ENCODE measurements at regions not wholly inside any gene's neighbourhood (a gene's known extent, or its start where the extent isn't known, plus 50 kb on each side); places are given as distances from the start of the nearest gene placed in this dataset.
"Not testable (repeated sequence)": the region's sequence is repeated elsewhere in the genome, so short reads cannot be mapped to it uniquely, and the experiment has no call there.

- no peak overlapping the region for H3K4me3 ChIP-seq (ENCODE audit: low read length)
- no peak for TF ChIP-seq CTCF (conservative IDR thresholded peaks at IDR 0.05; ENCODE audit: low read depth, low read length)
- no peak for DNase-seq (ENCODE audit: low read depth)
These were observed 244.4 kb downstream of the DAD1 start for GRCh38 chr14:22344673-22345072.

GRCh38 chr14:22344209-22344608 lies 244.8 kb downstream of the DAD1 start:
- not testable (repeated sequence) for DNase-seq (ENCODE audit: low read depth); H3K4me3 ChIP-seq (ENCODE audit: low read length)

GRCh38 chr14:22341049-22341448 lies 248.0 kb downstream of the DAD1 start:
- TF ChIP-seq CTCF (conservative IDR thresholded peaks at IDR 0.05; ENCODE audit: low read depth, low read length): no peak
- H3K4me3 ChIP-seq (ENCODE audit: low read length): no peak overlapping the region
- DNase-seq (ENCODE audit: low read depth): no peak

- TF ChIP-seq CTCF (conservative IDR thresholded peaks at IDR 0.05; ENCODE audit: low read depth, low read length): no peak
- no peak for DNase-seq (ENCODE audit: low read depth)
- no peak overlapping the region for H3K4me3 ChIP-seq (ENCODE audit: low read length)
These were observed 249.9 kb downstream of the DAD1 start for GRCh38 chr14:22338917-22339715.

GRCh38 chr14:22338381-22338780 lies 250.6 kb downstream of the DAD1 start:
- no peak overlapping the region for H3K4me3 ChIP-seq (ENCODE audit: low read length)
- no peak for DNase-seq (ENCODE audit: low read depth)
- no peak for TF ChIP-seq CTCF (conservative IDR thresholded peaks at IDR 0.05; ENCODE audit: low read depth, low read length)

- no peak for TF ChIP-seq CTCF (conservative IDR thresholded peaks at IDR 0.05; ENCODE audit: low read depth, low read length)
- DNase-seq (ENCODE audit: low read depth): no peak
These were observed 251.1 kb downstream of the DAD1 start for GRCh38 chr14:22337938-22338337.

GRCh38 chr14:22337521-22337920 lies 251.5 kb downstream of the DAD1 start:
- no peak for DNase-seq (ENCODE audit: low read depth)
- no peak for TF ChIP-seq CTCF (conservative IDR thresholded peaks at IDR 0.05; ENCODE audit: low read depth, low read length)
- H3K4me3 ChIP-seq (ENCODE audit: low read length): no peak overlapping the region

More at GRCh38 chr14:22337938-22338337, 251.1 kb downstream of the DAD1 start:
- no peak overlapping the region for H3K4me3 ChIP-seq (ENCODE audit: low read length)

All from retinal pigment epithelial cell (primary cell).